Activated CD8-positive, alpha-beta memory T cell treated with anti-CD3 and anti-CD28 coated beads, Interleukin-2, amount 50 U/mL, for 24 hours (primary cell): ENCODE measurements at regions not wholly inside any gene's neighbourhood (a gene's known extent, or its start where the extent isn't known, plus 50 kb on each side); places are given as distances from the start of the nearest gene placed in this dataset.
A peak's percentile ranks its signal among the peaks of the same experiment; 100 is the strongest.
"Not testable (repeated sequence)": the region's sequence is repeated elsewhere in the genome, so short reads cannot be mapped to it uniquely, and the experiment has no call there.

Experiments
- DNase-seq: peaks from one replicate; pipeline ENCODE4 v3.0.0-alpha.2; 2020; ENCODE audit errors: extremely low read depth

DNA sequence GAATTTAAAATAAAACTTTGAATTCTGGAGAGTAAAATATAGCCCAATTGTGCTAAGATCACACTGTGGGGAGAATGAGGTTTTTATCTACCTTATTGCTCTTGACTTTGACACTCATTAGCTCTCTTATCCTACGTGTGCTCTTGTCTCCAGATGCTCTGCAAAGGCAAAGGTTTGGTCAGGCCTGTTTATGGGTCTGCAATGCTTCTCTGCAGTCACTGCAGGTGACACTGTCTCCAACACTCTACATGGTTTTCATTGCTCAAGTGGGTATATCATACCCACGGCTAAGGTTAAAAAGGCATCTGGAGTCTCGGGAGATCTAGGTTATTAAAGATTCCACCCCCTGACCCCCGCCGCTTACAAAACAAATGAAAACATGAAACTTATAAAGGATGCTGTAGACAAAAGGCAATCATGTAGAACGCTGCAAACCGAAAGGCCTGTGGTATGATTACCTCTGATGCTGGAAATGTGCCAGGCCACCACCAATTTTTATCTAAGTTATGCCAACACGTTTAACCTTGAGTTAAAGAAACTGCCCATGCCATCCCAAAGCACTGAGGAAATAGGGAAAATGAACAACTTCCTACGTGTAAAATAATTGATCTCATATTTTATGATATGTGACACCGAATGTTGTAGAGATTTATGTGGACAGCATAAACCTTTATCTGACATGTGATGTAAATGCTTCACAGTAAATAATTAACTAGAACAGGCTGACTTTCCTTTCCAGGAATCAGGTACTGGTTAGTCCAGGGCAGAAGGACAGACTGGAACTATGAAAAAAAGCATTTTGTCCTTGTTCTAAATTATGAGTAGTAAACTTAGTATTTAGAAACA is 238.2 kb upstream of the NOX3 start:
- no peak for DNase-seq

DNA sequence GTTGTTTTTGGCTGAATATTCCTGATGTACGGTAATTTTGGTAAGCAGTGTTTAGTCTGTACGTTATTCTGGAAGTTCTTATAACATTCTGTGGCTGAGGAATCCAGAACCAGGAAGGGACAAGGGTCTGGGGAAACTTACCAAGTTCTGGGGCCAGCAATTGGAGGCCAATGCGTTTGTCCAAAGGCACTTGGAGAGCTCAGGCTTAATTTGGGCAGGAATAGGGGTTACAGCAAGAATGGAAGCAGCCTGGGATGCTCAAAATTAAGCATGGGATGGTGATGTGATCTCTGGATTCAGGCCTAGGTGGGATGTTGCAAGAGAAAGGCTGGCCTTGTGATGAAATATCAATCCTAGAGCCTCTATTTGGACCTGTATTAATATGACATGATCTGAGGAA is 235.2 kb upstream of the NOX3 start:
- DNase-seq: no peak

- no peak for DNase-seq
Measured at GRCh38 chr6:155687645-155688044, 232.0 kb upstream of the NOX3 start.

DNA sequence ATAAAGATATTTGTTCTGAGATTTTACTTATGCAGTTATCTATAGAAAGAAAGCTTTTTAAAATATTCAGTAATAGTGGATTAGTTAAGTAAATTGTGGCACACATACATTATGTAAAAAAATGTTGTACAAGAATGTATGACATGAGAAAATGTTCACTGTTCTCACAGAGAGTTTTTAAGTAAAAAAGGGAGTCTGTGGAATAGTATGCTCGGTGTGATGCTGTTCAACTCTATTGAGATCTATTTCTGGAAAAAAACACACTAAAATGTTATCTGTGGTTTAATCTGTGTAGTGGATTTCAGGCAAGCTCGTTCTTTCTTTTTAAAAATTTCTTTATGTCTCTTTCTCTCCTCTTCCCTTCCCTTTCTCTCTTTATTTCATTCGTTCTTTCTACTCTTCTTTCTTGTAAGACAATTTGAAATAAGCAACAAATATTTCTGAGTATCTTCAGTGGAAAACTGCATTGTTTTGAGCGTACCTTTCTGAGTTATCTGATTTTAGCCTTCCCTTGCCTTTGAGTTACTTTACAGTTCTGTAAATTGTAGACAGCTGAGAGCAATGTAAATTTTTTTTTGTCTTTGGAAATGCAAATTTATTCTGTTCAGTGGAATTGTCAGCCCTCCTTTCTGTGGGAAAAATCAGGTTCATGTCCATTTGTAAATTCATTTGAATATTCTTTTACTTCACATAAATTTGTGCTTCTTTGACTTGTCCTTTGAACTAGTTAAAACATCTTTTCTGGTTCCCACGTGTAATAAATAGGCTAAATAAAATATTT is 229.0 kb upstream of the NOX3 start:
- no peak for DNase-seq

GRCh38 chr6:155678361-155678760 is 222.7 kb upstream of the NOX3 start:
- no peak for DNase-seq

DNA sequence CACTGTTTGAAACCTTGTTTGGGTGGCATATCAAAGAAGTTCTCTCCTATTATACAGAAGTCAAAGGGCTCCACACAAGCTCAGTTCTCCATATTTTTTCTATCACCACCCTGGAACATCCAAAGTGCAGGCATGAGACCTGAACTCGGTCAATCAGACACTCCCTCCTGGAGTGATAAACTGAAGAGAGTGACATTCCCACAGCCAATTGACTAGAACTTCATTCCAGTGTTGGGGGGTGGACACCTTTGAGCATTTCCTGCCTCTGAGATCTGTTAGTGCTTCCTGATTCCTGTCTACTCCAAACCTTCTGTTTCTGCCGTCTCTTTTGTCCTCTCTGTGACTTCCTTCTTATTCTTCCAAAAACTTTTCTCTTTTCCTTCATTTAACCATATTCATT is 220.7 kb upstream of the NOX3 start:
- DNase-seq: no peak

DNA sequence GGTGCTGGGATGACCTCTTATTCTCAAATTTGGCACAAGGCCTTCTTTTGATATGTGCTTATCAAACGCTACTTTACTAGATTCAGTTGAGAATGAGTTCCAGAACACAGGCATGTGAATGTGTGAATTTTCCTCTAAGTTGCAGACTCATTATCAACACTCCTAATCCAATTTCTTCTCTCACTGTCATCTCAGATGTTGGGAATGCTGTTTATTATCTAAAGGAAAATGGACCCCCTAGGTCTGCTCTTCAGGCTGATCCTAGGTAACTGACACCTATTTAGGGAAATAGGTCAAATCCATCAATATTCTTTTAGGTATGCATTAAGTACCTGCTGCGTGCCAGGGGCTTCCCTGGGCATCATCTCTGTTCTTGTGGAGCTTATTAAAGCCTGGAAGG is 215.0 kb upstream of the NOX3 start:
- no peak for DNase-seq

GRCh38 chr6:155660251-155660977 is 204.8 kb upstream of the NOX3 start:
- no peak for DNase-seq

DNA sequence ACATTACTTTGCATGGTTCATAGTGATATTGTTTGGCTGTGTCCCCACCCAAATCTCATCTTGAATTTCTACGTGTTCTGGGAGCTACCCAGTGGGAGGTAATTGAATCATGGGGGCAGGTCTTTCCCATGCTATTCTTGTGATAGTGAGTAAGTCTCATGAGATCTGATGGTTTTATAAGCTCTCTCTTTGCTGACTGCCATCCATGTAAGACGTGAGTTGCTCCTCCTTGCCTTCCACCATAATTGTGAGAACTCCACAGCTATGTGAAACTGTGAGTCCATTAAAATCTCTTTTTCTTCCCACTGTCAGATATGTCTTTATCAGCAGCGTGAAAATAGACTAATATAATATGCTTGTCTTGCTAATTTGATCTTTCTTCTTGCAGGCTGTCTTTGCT is 200.4 kb upstream of the NOX3 start:
- DNase-seq: no peak

DNA sequence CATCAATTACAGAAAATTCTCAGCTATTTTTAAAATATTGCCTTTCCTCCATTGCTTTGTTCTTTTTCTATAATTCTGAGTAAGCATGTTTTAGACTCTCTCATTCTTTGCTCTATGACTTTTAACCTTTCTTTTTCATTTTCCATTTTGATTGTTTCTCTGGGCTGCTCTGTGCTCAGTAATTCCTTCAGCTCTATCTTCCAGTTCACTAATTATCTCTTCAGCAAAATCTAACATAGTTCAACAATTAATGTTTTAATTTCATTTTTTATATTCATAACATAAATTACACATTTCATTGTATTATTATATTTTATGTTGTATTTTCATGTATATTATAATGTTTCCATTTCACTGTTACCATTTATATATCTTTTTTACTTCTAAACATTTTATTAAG is 198.8 kb upstream of the NOX3 start:
- DNase-seq: no peak

GRCh38 chr6:155648301-155648700 is 192.7 kb upstream of the NOX3 start:
- no peak for DNase-seq

DNA sequence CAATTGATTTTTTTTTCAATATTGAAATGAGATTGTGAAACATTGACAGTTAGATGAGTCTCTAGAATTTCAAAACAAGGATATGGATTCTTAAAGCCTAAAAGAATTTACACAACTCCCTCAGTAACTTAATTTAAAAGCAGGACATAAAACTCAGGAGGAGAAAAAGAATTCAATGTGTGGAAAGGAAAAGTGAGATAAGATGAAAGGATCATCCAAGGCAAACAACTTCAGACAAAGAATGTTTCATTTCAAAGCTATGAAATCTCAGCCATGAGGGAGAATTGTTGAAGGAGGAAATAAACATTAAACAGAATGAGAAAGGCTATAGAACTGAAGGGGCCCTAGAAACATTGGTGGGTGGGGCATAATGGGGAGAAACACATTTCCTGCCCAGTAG is 191.7 kb upstream of the NOX3 start:
- no peak for DNase-seq

GRCh38 chr6:155646443-155646842 is 190.8 kb upstream of the NOX3 start:
- DNase-seq: no peak

DNA sequence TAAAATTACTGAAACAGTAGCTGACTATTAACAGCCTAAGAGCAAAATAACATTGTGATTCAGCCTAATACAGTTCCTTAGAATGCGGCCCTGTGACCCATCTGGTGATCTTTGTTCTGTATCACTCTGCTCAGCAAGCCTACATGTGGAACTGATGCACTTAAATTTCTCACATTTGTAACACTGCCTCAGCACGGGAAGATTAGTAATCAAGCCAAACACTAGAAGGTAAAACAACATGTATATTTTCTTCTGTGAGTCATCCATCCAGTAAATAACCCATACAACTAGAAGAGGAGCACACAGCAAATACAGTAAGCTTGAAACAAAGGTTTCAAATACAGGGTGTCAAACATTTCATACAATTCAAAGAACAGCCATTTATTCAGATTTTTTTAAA is 189.7 kb upstream of the NOX3 start:
- DNase-seq: no peak

GRCh38 chr6:155641603-155642002 is 186.0 kb upstream of the NOX3 start:
- no peak for DNase-seq

- DNase-seq: no peak
Measured at GRCh38 chr6:155638200-155638599, 182.6 kb upstream of the NOX3 start.

GRCh38 chr6:155635416-155635815 is 179.8 kb upstream of the NOX3 start:
- DNase-seq: no peak

DNA sequence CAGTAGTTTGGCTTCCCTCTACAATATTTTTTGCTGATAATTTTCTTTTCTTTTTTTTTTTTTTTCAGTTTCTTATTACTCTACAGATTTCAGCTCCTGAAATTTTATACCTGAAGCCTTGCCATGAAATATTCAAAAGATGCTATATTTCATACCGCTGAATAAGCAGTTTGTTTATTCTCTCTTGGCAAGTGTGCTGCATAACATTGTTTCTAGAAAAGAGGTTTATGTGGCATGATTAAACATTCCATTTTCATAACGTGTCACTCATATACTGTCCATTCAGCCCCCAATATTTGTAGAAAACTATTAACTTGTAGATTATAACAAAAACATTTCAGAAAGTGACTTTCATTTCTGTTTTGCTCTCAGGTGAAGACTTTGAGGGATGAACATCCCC is 174.4 kb upstream of the NOX3 start:
- DNase-seq: no peak

GRCh38 chr6:155629652-155630051 is 174.0 kb upstream of the NOX3 start:
- DNase-seq: no peak

- peak; percentile 6 for DNase-seq
Measured at GRCh38 chr6:155628306-155628705, 172.7 kb upstream of the NOX3 start.

- DNase-seq: not testable (repeated sequence)
Measured at GRCh38 chr6:155627722-155628212, 172.1 kb upstream of the NOX3 start.

- no peak for DNase-seq
Measured at GRCh38 chr6:155623450-155624178, 168.0 kb upstream of the NOX3 start.
